GM21447 (cell line): ENCODE measurements at regions not wholly inside any gene's neighbourhood (a gene's known extent, or its start where the extent isn't known, plus 50 kb on each side); places are given as distances from the start of the nearest gene placed in this dataset.
"Not testable (repeated sequence)": the region's sequence is repeated elsewhere in the genome, so short reads cannot be mapped to it uniquely, and the experiment has no call there.

Experiments
- ATAC-seq: cut with Tn5 transposase; IDR thresholded peaks from one replicate; pipeline ENCODE4 v1.9.1; 2021; ENCODE audit not compliant: unreplicated experiment

DNA sequence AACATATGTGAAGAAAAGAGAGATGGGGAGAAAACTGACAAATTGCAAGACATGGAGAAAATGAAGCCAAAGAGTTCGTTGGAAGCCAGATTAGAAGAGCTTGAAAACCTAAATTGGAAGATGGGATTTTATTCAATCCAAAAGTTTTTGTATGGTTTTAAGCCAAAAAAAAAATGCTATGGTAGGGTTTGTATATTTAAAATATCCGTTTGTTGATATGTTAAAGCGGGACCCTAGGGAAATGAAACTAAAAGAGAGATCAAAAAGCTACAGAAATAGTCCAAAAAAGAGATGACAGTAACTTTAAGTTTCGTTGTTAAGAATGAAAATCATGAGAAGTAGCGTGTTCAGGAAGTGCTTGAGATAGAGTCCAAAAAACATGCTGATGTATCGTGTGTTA is 617.7 kb upstream of the ADGRL2 start:
- ATAC-seq = no peak

DNA sequence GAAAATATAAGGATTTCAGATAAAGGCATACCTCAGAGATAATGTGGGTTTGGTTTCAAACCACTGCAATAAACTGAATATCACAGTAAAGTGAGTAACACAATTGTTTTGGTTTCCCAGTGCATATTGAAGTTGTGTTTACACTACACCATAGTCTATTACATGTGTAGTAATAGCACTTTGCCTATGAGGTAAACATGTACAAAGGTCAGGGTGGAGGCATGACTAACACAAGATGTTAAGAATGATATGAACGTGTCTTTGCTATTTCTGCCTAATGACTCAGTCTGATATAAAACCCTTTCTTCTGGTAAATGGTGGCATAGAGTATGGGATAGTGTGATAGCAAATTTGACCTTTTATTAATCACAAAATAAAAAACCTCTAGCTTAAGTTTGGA is 621.5 kb upstream of the ADGRL2 start:
- ATAC-seq = no peak

DNA sequence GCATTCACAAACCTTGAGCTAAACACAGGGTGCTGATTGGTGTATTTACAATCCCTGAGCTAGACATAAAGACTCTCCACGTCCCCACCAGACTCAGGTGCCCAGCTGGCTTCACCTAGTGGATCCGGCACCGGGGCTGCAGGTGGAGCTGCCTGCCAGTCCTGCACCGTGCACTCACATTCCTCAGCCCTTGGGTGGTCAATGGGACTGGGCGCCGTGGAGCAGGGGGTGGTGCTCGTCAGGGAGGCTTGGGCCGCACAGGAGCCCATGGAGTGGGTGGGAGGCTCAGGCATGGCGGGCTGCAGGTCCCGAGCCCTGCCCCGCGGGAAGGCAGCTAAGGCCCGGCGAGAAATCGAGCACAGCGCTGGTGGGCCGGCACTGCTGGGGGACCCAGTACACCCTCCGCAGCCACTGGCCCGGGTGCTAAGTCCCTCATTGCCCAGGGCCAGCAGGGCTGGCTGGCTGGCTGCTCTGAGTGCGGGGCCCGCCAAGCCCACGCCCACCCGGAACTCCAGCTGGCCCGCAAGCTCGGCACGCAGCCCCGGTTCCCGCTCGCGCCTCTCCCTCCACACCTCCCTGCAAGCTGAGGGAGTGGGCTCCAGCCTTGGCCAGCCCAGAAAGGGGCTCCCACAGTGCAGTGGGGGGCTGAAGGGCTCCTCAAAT is 622.2 kb upstream of the ADGRL2 start:
- ATAC-seq = not testable (repeated sequence)

DNA sequence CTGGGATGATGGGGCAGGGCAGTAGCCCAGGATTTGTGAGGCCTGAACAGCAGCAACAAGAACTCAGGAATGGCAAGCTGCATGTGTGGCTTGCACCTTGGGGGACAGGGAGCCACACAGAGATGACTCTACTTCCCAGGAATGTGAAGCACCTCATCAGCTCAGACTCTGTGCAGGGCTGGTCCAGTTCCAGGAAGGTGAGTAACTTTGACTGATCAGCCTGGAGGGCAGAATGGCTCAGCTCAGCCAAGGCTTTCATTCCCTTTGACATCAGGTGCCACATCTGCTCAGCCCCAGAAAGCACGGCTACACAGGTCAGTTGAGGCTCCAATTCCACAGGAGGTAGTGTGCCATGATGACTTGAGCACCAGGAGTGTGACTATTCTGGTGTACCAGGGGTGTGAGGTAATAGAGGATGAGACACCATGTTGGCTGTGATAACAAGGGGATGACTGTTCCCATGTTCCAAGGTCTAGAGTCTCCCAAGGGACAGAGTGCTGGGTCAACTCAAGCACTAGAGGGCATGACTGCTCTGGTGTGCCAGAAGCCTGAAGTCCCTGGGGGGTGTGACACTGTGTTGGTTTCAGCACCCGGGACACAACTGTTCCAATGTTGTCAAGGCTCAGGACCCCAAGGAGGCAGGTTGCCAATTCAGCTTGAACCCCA is 625.8 kb upstream of the ADGRL2 start:
- ATAC-seq = no peak

DNA sequence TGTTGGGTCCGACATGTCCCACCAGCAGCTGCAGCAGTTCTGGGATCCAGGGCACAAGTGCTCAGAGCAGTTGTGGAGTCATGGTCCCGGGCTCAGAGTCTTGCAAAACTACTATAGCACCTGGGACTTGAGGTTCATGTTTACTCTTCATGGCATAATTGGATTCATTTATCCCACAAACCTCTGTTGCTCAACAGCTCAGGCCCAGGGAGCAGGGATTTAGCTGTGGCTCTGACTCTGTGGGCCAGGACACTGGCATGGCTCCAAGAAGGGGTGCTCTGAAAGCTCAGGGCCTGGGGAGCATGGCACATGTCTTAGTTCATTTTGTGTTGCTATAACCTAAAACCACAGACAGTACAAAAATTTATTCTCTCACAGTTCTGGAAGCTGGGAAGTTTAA is 626.7 kb upstream of the ADGRL2 start:
- ATAC-seq = no peak

DNA sequence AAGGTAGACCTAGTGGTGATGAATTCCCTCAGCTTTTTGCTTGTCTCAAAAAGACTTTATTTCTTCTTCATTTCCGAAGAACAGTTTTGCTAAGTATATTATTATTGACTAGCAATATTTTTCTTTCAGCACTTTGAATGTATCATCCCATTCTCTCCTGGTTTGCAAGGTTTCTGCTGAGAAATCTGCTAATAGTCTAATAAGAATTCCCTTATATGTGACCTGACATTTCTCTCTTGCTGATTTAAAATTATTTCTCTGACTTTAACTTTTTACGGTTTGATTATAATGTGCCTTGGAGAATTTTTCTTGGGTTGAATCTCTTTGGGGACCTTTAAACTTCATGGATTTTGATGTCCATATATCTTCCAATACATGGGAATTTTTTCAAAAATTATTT is 628.3 kb upstream of the ADGRL2 start:
- no peak for ATAC-seq

DNA sequence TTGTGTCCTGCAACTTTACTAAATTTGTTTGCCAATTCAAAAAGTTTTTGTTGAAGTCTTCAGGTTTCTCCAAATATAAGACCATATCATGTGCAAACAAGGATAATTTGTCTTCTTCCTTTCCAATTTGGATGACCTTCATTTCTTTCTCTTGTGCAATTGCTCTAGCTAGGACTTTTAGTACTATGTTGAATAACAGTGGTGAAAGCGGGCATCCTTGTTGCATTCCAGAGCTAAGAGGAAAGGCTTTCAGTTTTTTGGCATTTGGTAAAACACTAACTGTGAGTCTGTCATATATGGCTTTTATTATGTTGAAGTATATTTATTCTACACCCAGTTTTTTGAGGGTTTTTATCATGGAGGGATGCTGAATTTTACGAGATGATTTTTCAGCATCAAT is 630.0 kb upstream of the ADGRL2 start:
- ATAC-seq = no peak

DNA sequence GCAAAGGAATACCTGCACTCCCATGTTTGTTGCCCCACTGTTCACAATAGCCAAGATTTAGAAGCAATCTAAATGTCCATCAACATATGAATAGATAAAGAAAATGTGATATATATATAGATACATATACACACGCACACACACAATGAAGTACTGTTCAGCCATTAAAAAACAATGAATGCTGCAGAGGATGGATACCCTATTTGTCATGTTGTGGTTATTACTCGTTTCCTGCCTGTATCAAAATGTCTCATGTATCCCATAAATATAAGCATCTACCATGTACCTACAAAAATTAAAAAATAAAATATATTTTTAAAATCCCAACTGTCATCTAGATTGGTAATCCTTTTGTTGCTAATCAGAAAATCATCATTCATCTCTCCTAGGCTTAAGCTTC is 634.8 kb upstream of the ADGRL2 start:
- no peak for ATAC-seq

DNA sequence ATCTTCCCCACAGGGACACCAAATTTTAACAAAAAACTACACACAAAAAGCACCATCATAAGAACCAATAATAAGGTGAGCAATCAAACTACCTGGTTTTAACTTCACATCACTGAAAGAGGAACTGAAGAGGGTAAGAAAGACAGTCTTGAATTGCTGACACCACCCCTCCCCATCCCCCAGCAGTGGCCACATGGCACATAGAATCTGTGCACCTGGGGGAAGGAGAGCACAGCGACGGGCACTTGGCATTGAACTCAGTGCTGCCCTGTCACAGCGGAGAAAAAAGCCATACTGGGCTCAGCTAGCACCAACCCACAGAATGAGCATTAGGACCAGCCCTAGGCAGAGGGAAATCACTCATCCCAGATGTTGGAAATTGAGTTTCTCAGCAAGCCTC is 640.0 kb upstream of the ADGRL2 start:
- no peak for ATAC-seq

DNA sequence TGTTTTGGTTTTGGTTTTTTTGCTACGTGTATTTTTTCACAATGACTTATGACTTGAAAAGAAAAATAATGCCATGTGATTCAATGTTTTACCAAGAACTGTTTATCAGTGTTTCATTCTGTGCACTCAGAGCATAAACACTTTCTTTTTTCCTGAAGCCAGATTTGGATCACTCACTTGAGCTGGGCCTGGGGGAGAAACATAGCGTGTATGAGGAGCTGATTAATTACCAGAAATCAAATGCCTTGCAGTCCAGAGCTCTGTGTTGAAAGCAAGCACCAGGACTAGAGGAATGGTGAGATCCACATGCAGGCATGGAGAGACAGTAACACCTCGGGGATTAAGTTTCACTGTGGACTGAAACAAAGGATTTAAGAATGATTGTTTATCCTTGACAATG is 642.1 kb upstream of the ADGRL2 start:
- no peak for ATAC-seq

DNA sequence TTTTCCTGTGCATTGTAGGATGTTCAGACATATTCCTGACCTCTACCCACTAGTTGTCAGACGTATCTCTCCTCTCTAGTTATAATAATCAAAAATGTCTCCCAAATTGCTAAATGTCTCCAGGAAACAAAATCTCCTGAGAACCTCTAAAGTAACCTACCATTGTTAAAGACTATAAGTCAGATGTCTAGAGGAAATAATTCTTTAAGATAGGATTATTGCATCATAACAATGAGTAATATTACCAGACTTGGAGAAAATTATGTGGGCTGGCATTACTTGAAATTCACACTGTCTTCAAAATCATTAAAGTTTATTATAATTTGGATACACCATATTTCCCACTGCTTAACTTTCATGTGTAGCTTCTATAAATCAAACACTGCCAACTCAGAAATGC is 643.0 kb upstream of the ADGRL2 start:
- no peak for ATAC-seq

DNA sequence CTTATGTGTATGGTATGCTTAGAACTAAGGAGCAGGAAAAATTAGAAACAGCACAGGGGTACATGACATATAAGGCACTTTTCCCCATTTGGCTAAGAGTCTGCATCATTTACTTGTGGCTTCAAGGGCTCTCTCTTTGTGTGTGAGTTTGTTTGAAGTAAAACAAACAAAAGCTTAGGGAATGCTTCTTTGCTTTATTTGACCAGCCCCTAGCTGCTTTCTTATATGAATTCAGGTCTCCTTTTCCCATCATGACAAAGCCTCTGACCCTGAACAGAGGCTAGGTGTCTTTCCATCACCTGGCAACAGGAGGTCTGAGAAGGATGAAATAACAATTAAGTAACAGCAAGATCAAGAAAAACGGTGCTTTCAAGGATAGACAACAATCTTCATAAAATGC is 643.8 kb upstream of the ADGRL2 start:
- no peak for ATAC-seq

DNA sequence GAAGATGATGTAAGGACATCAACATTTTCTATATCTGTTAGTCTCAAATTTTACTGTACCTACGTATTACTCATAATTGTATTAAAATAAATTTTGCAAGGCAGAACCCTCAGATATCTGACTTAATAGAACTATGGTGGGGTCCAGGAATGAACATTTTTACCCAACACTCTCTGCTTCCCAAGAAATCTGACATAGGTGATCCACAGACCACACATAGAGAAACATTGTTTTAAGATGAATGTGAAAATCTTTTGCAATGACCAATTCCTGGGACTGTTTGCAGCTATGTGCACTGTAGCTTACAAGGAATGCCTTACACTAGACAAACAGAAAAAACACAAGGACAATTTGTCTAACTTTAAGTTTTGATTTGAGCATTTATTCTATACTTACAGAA is 645.6 kb upstream of the ADGRL2 start:
- ATAC-seq = no peak

DNA sequence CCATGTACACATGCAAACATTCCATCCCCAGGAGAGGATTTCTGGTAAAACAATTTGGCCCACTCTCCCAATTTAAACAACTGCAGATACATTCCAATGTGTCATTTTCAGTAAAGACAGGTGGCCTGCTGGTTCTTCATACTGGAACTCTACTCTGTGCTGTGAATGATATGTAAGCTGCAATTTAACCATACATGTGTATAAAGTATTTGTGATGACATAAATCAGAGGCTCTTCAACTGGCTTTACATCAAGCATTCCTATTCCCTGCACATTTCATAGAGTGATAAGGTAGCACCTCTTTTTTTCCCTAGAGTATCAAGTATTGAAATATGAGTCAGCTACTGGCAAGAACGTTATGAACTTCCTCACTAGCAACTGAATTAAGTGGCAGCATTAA is 649.5 kb upstream of the ADGRL2 start:
- ATAC-seq = no peak

DNA sequence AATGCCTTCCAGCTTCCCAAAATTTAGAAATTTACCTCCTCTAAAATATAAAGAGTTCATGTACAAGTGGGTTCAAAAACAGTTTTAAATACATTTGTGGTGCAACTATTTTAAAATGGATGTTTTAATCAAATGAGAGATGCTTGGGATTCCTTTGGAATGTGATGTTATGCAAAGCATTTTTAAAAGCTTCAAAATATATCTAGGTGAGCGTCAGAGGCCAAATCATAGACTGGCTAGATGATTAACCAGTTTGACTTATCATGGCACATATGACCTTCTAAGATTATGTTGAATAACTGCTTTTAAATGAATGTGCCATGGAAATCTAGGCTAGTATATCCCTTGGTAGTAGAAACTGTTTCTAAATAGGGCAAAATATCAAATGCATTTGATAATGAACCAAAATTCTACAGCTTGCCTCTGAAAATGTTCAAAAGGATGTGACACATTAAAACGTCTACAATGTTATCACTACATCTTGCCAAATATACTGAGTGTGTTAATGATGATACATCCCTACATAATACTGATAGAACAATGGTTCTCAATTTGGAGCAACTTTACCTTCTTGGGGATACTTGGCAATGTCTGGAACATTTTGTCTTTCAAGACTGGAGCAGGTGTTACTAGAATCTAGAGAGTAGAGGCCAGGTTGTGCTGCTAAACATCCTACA is 650.9 kb upstream of the ADGRL2 start:
- no peak for ATAC-seq

DNA sequence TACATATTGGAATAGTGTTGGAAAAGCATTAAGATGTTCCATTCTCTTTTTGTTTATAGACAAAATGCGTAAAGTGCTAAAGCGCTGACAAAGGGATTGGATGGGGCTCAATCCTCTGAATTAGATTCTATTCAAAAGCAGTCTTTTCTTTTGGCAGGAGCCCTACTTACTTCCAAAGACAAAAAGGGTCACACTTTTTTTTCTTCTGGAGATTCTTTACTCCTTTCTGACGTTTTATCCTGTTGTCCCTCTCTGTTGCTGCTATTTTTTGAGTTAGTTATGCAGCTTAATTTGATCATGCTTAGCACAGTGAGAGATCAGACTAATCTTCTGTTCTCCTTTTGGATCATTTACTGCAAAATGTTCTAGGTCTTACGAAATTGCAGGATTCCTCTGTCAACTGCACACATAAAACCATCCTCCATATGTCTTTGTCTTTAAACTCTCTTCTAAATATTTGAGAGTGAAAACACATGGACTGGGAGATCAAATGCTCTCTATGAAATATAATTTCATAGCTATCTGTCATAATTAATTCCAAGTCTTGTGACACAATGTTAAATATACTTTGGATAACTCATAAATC is 656.4 kb upstream of the ADGRL2 start:
- ATAC-seq = no peak

DNA sequence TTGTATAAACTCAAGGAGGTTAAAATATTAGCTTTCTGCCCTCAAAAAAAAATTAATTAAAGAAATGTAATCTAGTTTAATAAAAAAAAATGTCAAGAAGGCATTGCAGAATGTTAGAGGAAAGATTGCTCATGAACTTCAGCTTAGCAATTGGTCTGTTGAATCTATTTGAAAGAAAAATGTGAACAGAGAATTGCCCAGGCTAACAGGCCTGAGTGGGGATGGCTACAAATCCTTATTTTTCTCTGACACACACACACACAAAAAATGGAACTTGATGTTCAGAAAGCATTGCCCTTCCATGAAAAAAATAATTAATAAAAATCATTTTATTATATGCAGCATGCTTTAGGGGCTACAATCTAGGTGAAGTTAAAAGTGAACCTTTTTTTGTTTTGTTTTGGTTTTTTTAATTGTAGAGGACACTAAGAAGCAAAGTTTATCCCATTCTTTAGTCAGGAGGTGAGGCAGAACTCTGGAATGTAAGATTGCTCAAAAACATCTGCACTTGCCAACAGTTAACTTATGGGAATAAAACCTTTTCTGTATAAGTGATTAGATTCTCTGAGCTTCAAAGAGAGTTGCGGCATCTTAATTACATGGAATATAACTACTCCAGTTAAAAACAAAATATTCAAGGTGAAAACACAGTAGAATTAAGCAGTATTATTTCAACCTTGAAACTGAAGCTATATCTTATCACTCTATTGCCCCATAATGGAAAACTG is 658.5 kb upstream of the ADGRL2 start:
- no peak for ATAC-seq

DNA sequence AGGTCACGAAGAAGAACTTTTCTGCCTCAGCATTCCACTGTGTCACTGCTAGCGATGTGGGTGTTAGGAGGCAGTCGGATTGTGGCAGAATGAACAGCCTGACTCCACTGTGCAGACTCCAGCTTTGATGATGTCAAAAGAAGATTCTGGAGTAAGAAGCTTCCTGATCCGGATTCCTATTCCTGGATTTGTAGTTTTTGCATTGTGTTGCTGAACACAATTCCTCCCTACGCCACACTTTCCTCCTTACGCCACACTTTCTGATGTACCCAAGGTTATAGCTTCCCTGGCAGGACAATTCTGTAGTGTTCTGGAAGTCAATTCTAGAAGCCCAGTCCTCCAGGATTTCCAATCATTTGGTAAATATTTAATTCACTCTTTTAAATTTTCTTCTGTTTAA is 665.2 kb upstream of the ADGRL2 start:
- no peak for ATAC-seq

DNA sequence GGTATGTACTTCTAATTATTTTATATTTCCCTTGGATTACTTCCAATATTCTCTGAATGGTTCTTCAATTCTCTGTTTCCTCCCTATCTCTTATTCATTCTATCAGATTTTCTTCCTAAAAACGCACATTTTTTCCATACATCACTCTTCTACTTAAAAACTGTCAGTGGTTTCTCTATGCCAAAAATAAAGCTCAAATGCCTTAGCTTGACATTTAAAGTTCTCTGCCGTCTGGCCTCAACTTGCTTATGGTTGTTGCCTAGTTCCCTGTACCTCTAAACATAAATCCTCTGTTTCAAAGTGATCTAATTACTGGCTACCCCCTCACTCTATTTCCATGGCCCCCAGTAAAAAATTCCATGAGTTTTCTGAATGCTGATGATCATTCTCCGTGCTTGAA is 671.0 kb upstream of the ADGRL2 start:
- ATAC-seq = no peak

DNA sequence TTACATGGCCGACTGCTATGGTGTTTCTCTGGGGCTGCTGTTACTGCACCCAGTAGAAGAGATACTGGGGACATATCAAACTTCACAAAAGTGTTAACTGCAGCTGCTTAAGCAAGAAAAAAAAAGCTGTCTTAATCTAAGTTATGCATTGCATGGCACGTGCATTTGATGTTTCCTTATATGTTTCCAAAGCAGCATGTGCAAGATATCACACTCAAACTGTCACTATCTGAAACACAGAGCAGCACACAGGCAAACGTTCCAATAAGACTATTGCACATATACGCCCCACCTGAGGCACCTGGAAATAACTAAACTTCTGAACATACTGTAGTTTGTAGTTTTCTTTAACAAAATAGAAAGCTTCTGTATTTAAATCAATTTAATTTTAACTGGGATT is 671.4 kb upstream of the ADGRL2 start:
- no peak for ATAC-seq

DNA sequence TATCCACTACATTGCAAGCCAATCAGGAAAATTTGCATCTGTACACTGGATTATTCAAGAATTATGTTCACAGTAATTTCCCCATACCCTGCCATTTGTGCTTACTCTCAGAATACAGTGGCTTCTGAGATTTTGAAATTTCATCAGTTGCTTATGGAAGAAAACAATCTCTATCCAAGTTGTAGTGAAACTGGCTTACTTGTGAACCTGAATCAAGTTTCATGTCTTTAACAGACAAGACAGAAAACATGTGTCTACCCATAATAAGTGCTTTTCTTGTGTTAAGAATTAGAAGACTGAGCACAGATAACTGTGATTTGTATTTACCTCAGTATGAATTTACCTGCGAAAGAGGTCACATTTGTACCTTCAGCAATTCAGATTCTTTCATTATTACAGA is 672.7 kb upstream of the ADGRL2 start:
- no peak for ATAC-seq
